Smooth muscle cell (in vitro differentiated cells): ENCODE measurements at regions not wholly inside any gene's neighbourhood (a gene's known extent, or its start where the extent isn't known, plus 50 kb on each side); places are given as distances from the start of the nearest gene placed in this dataset.

ENCODE experiments used
- DNase-seq: peaks from one replicate; lab custom pipeline; 2025; ENCODE audit not compliant: unreplicated experiment; lab: John Stamatoyannopoulos, UW
- H2AFZ ChIP-seq: fragments of 200-600 bp; sonication (generic); 2 replicates; pipeline ENCODE4 v1.6.0; 2016; ENCODE audit warnings: antibody characterized with exemption, low read depth, mild to moderate bottlenecking
- H3F3A ChIP-seq: fragments of 200-600 bp; sonication (generic); 2 replicates; pipeline ENCODE4 v1.6.0; 2017; ENCODE audit warnings: antibody characterized with exemption, low read depth
- H3K27ac ChIP-seq: fragments of 200-600 bp; sonication (generic); 2 replicates; pipeline ENCODE4 v1.5.1; 2016; ENCODE audit warnings: low read depth, mild to moderate bottlenecking
- H3K27me3 ChIP-seq: fragments of 200-600 bp; sonication (generic); 2 replicates; pipeline ENCODE4 v1.6.1; 2016; ENCODE audit warnings: low read depth, mild to moderate bottlenecking
- H3K36me3 ChIP-seq: fragments of 200-600 bp; sonication (generic); 2 replicates; pipeline ENCODE4 v1.5.1; 2016; ENCODE audit warnings: low read depth
- H3K4me1 ChIP-seq: fragments of 200-600 bp; sonication (generic); 2 replicates; pipeline ENCODE4 v1.5.1; 2016; ENCODE audit warnings: low read depth
- H3K4me2 ChIP-seq: fragments of 200-600 bp; sonication (generic); 2 replicates; pipeline ENCODE4 v1.6.0; 2016; ENCODE audit warnings: mild to moderate bottlenecking
- H3K4me3 ChIP-seq: fragments of 200-600 bp; sonication (generic); 2 replicates; pipeline ENCODE4 v1.5.1; 2016; ENCODE audit warnings: mild to moderate bottlenecking
- H3K79me2 ChIP-seq: fragments of 200-600 bp; sonication (generic); 2 replicates; pipeline ENCODE4 v1.6.0; 2016; ENCODE audit warnings: low read depth, mild to moderate bottlenecking
- H3K9ac ChIP-seq: fragments of 200-600 bp; sonication (generic); 2 replicates; pipeline ENCODE4 v1.6.0; 2016; ENCODE audit warnings: low read depth
- H3K9me3 ChIP-seq: fragments of 200-600 bp; sonication (generic); replicated peaks from 2 replicates; pipeline ENCODE4 v1.5.1; 2016; ENCODE audit warnings: low read depth
- H4K20me1 ChIP-seq: fragments of 200-600 bp; sonication (generic); 2 replicates; pipeline ENCODE4 v1.6.0; 2016; ENCODE audit warnings: low read depth
- WGBS: methylation state at CpG from one replicate; pipeline ENCODE4 v1.1.7; 2016; ENCODE audit warnings: low lambda C conversion rate; 5-methylcytosine and 5-hydroxymethylcytosine counted together
- TF ChIP-seq, protein P1 (sequence below): fragments of 200-600 bp; sonication (generic); IDR thresholded peaks from 2 replicates; pipeline ENCODE4 v1.5.1; 2017; ENCODE audit warnings: borderline replicate concordance, mild to moderate bottlenecking, antibody characterized with exemption; ENCODE audit not compliant: insufficient read depth, poor library complexity, severe bottlenecking

DNA sequence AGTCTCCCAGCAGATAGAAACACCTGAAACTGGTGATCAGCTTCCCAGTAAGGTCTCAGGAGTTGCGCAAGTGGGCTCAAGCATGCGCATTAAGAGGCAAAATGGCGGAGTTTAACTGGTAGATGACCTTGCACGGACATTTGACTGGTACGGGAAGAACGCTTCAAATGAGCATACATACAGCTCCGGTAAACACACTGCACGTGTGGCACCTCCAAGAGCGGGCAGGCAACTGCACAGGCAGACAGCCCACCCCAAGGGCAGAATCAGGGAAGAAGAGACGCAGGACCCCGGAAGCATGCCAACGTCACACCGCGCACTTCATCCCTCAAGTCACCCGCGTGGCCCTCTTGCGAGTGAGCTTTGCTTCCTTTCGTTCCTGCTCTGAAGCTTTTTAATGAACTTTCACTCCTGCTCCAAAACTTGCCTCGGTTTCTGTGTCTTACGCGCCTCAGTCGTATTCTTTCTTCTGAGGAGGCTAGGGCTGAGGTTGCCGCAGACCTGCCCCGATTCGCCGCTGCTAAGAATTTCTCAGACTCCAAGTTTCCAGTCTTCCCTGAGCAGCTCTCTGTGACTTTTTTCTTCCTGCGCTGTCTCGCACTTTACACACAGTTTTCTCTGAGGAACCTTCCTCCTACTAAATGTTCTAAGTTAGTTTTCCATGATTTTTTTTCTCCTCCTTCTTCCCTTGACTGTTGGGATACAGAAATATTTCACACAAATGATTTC lies 180.7 kb upstream of the ZFP42 start:
- H3K79me2 ChIP-seq = no peaks in the 10 kb centered on the region
- H4K20me1 ChIP-seq = no peaks in the 10 kb centered on the region
- no peak overlapping the region for H2AFZ ChIP-seq
- no peak overlapping the region for H3K4me2 ChIP-seq
- H3K27me3 ChIP-seq = no peaks in the 10 kb centered on the region
- TF ChIP-seq, protein P1, sequence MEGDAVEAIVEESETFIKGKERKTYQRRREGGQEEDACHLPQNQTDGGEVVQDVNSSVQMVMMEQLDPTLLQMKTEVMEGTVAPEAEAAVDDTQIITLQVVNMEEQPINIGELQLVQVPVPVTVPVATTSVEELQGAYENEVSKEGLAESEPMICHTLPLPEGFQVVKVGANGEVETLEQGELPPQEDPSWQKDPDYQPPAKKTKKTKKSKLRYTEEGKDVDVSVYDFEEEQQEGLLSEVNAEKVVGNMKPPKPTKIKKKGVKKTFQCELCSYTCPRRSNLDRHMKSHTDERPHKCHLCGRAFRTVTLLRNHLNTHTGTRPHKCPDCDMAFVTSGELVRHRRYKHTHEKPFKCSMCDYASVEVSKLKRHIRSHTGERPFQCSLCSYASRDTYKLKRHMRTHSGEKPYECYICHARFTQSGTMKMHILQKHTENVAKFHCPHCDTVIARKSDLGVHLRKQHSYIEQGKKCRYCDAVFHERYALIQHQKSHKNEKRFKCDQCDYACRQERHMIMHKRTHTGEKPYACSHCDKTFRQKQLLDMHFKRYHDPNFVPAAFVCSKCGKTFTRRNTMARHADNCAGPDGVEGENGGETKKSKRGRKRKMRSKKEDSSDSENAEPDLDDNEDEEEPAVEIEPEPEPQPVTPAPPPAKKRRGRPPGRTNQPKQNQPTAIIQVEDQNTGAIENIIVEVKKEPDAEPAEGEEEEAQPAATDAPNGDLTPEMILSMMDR = no peak
- H3K9me3 ChIP-seq = no peaks in the 10 kb centered on the region
- 97% methylated on average over 28 of the region's 28 CpGs for WGBS
- no peak overlapping the region for H3K27ac ChIP-seq
- no peaks in the 10 kb centered on the region for H3F3A ChIP-seq
- no peak for DNase-seq
- H3K4me1 ChIP-seq = no peaks in the 10 kb centered on the region
- no peaks in the 10 kb centered on the region for H3K36me3 ChIP-seq
- H3K9ac ChIP-seq = no peak overlapping the region
- no peak overlapping the region for H3K4me3 ChIP-seq

DNA sequence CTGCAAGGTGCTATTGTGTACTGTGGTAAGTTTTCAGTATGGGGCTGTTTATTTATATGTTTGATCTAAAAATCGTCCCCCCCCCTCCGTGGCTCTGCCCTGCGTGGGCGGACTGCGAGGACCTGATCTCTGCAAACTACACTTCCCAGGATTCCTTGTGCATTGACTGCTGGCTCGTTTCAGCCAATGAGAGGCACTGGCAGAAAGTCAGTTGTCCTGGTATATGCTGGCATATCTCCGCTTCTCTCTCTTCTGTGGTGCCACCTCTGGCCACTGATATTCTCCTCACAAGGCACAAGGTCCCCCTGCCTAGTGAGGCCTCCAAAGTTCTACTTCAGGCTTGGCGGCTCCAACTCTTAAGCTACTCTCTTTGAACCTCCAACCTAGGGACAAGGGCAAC lies 168.8 kb upstream of the ZFP42 start:
- TF ChIP-seq, protein P1 = no peak
- no peaks in the 10 kb centered on the region for H3K9me3 ChIP-seq

DNA sequence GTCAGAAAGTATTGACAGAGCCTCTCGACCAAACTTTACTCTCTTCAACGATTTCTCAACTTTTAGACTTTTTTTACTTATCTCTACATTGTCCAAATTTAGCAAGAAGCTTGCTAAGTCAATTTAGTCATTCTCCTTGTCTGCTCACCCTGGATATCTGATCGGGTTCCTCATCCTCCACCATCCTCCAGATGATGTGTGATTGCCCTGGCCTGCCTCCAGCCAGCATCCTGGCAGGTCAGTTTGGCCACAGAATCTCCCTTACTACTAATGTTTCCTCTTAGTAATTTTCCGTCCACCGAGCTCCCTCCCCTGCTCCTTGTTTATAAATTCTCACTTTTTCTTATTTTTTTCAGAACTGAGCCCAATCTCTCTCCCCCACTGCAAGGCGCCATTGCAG lies 167.9 kb upstream of the ZFP42 start:
- no peak overlapping the region for H3K27ac ChIP-seq
- no peaks in the 10 kb centered on the region for H3K4me1 ChIP-seq
- no peak overlapping the region for H3K4me3 ChIP-seq
- H3F3A ChIP-seq = no peaks in the 10 kb centered on the region
- no peaks in the 10 kb centered on the region for H4K20me1 ChIP-seq
- H2AFZ ChIP-seq = peak overlapping the region; percentile 15
- no peaks in the 10 kb centered on the region for H3K36me3 ChIP-seq
- TF ChIP-seq, protein P1 = no peak
- no peaks in the 10 kb centered on the region for H3K79me2 ChIP-seq
- H3K9ac ChIP-seq = no peak overlapping the region
- H3K9me3 ChIP-seq = no peaks in the 10 kb centered on the region
- H3K4me2 ChIP-seq = no peak overlapping the region
- no peaks in the 10 kb centered on the region for H3K27me3 ChIP-seq
- WGBS = 84% methylated on average over 6 of the region's 6 CpGs
- no peak for DNase-seq

More for the DNA sequence above, 168.8 kb upstream of the ZFP42 start:
- no peaks in the 10 kb centered on the region for H3F3A ChIP-seq
- H2AFZ ChIP-seq = no peak overlapping the region
- no peak overlapping the region for H3K4me2 ChIP-seq
- DNase-seq = no peak
- no peaks in the 10 kb centered on the region for H4K20me1 ChIP-seq
- no peak overlapping the region for H3K4me3 ChIP-seq
- H3K27me3 ChIP-seq = no peaks in the 10 kb centered on the region
- H3K79me2 ChIP-seq = no peaks in the 10 kb centered on the region
- no peaks in the 10 kb centered on the region for H3K36me3 ChIP-seq
- H3K27ac ChIP-seq = no peak overlapping the region
- H3K4me1 ChIP-seq = no peaks in the 10 kb centered on the region
- no peak overlapping the region for H3K9ac ChIP-seq
- 70% methylated on average over 8 of the region's 8 CpGs for WGBS

DNA sequence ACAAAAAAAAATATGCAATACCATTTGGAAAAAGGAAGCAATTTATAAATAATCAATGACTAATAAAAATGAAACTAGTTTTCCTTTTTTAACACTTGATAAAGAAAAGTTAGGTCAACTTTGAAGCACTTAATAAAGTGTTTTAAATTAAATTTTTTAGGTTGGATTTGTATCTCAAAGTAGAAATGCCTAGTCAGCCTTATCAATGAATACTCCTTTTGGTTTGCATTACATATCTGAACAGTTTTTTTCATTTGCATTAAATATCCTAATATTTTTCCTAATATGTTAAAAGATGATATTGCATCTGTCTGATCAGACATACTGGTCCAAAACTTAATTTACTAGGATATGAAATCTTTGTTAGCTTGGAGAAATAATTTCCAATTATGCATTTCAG lies 155.8 kb upstream of the ZFP42 start:
- TF ChIP-seq, protein P1 = no peak
- no peak overlapping the region for H2AFZ ChIP-seq
- no peaks in the 10 kb centered on the region for H3K9me3 ChIP-seq
- H3F3A ChIP-seq = no peaks in the 10 kb centered on the region
- no peak overlapping the region for H3K9ac ChIP-seq
- no peak for DNase-seq
- H3K79me2 ChIP-seq = no peaks in the 10 kb centered on the region
- H4K20me1 ChIP-seq = no peaks in the 10 kb centered on the region
- no peaks in the 10 kb centered on the region for H3K36me3 ChIP-seq
- H3K4me3 ChIP-seq = no peak overlapping the region
- H3K4me1 ChIP-seq = no peaks in the 10 kb centered on the region
- no peak overlapping the region for H3K27ac ChIP-seq
- H3K27me3 ChIP-seq = no peaks in the 10 kb centered on the region
- H3K4me2 ChIP-seq = no peak overlapping the region
